HEK293 (cell line): ENCODE measurements at regions not wholly inside any gene's neighbourhood (a gene's known extent, or its start where the extent isn't known, plus 50 kb on each side); places are given as distances from the start of the nearest gene placed in this dataset.

Source experiments
- CTCF ChIA-PET: fragments of 350-600 bp; formaldehyde crosslinking; extraction: SDS; loops from one replicate; lab custom pipeline; 2021; ENCODE audit warnings: antibody characterized with exemption; lab: Yijun Ruan, JAX
- POLR2A ChIA-PET: fragments of 300-600 bp; formaldehyde crosslinking; extraction: SDS; loops from one replicate; lab custom pipeline; 2020; ENCODE audit warnings: antibody characterized with exemption, inconsistent platforms; lab: Yijun Ruan, JAX
- H3K27ac ChIP-seq: fragments of 200-500 bp; sonication (Bioruptor generic); 2 replicates; pipeline ENCODE4 v1.5.1; 2014; ENCODE audit warnings: low read depth, low read length, control low read depth, inconsistent platforms; ENCODE audit errors: extremely low read depth
- H3K36me3 ChIP-seq, 2 experiments: fragments of 200-500 bp in 1 of 2; sonication (Bioruptor generic) in 1 of 2; 1 replicate in 1 of 2; 2 replicates in 1 of 2; pipeline ENCODE4 v1.5.1; 2014 to 2017; ENCODE audit warnings: inconsistent platforms in 2 of 2, low read length in 2 of 2; ENCODE audit not compliant: control insufficient read depth in 2 of 2, insufficient read depth in 1 of 2
- H3K4me1 ChIP-seq: fragments of 200-500 bp; sonication (Bioruptor generic); 2 replicates; pipeline ENCODE4 v1.5.1; 2014; ENCODE audit warnings: mild to moderate bottlenecking, low read length, inconsistent platforms; ENCODE audit not compliant: control insufficient read depth, insufficient read depth
- H3K4me3 ChIP-seq: 2 replicates; pipeline ENCODE4 v1.5.1; 2011; ENCODE audit warnings: low read depth, mild to moderate bottlenecking, control low read depth, low read length, moderate library complexity
- H3K9me3 ChIP-seq: fragments of 200-500 bp; sonication (Bioruptor generic); 2 replicates; pipeline ENCODE4 v1.5.1; 2014; ENCODE audit warnings: low read depth, low read length, inconsistent platforms; ENCODE audit not compliant: control insufficient read depth, insufficient read depth
- FEZF1 ChIP-seq: fragments of 450-650 bp; formaldehyde crosslinking; IDR thresholded peaks from 2 replicates; pipeline ENCODE4 v1.5.1; 2016; ENCODE audit warnings: missing biosample characterization, missing genetic modification characterization
- GLIS1 ChIP-seq: fragments of 450-650 bp; formaldehyde crosslinking; IDR thresholded peaks from 2 replicates; pipeline ENCODE4 v1.5.1; 2016; ENCODE audit warnings: missing biosample characterization, missing genetic modification characterization
- HOXA7 ChIP-seq: sonication (generic); formaldehyde crosslinking; IDR thresholded peaks from 2 replicates; pipeline ENCODE4 v1.8.1; 2022; ENCODE audit warnings: missing genetic modification reagents, borderline replicate concordance
- INSM2 ChIP-seq: fragments of 450-650 bp; formaldehyde crosslinking; IDR thresholded peaks from 2 replicates; pipeline ENCODE4 v1.5.1; 2016; ENCODE audit warnings: missing biosample characterization, missing genetic modification characterization
- YY1 ChIP-seq: fragments of 450-650 bp; formaldehyde crosslinking; IDR thresholded peaks from 2 replicates; pipeline ENCODE4 v1.5.1; 2018; ENCODE audit warnings: missing biosample characterization, missing genetic modification characterization
- ZBTB20 ChIP-seq: fragments of 450-650 bp; formaldehyde crosslinking; IDR thresholded peaks from 2 replicates; pipeline ENCODE4 v1.5.1; 2016; ENCODE audit warnings: missing biosample characterization, missing genetic modification characterization
- ZNF132 ChIP-seq: fragments of 450-650 bp; formaldehyde crosslinking; IDR thresholded peaks from 2 replicates; pipeline ENCODE4 v1.5.1; 2017; ENCODE audit warnings: missing biosample characterization, missing genetic modification characterization, borderline replicate concordance
- ZNF157 ChIP-seq: fragments of 450-650 bp; formaldehyde crosslinking; IDR thresholded peaks from 2 replicates; pipeline ENCODE4 v1.5.1; 2016; ENCODE audit warnings: missing biosample characterization, missing genetic modification characterization
- ZNF24 ChIP-seq: fragments of 450-650 bp; formaldehyde crosslinking; IDR thresholded peaks from 2 replicates; pipeline ENCODE4 v1.5.1; 2016; ENCODE audit warnings: missing biosample characterization, missing genetic modification characterization
- ZNF302 ChIP-seq: fragments of 450-650 bp; formaldehyde crosslinking; IDR thresholded peaks from 2 replicates; pipeline ENCODE4 v1.5.1; 2016; ENCODE audit warnings: missing biosample characterization, missing genetic modification characterization, low read depth
- ZNF391 ChIP-seq: fragments of 450-650 bp; formaldehyde crosslinking; IDR thresholded peaks from 2 replicates; pipeline ENCODE4 v1.5.1; 2016; ENCODE audit warnings: low read depth, missing biosample characterization, missing genetic modification characterization, borderline replicate concordance
- ZNF473 ChIP-seq: fragments of 450-650 bp; formaldehyde crosslinking; IDR thresholded peaks from 2 replicates; pipeline ENCODE4 v1.5.1; 2017; ENCODE audit warnings: missing biosample characterization, missing genetic modification characterization
- ZNF585B ChIP-seq: fragments of 450-650 bp; formaldehyde crosslinking; IDR thresholded peaks from 2 replicates; pipeline ENCODE4 v1.5.1; 2016; ENCODE audit warnings: missing biosample characterization, missing genetic modification characterization
- ZNF654 ChIP-seq: fragments of 450-650 bp; formaldehyde crosslinking; IDR thresholded peaks from 2 replicates; pipeline ENCODE4 v1.5.1; 2016; ENCODE audit warnings: low read depth, missing biosample characterization, missing genetic modification characterization
- ZNF707 ChIP-seq: fragments of 450-650 bp; formaldehyde crosslinking; IDR thresholded peaks from 2 replicates; pipeline ENCODE4 v1.5.1; 2016; ENCODE audit warnings: missing biosample characterization, missing genetic modification characterization
- ZNF768 ChIP-seq: fragments of 450-650 bp; formaldehyde crosslinking; IDR thresholded peaks from 2 replicates; pipeline ENCODE4 v1.5.1; 2018; ENCODE audit warnings: missing biosample characterization, mild to moderate bottlenecking, missing genetic modification characterization
- ZNF843 ChIP-seq: fragments of 450-650 bp; formaldehyde crosslinking; IDR thresholded peaks from 2 replicates; pipeline ENCODE4 v1.5.1; 2016; ENCODE audit warnings: missing biosample characterization, missing genetic modification characterization
- TF ChIP-seq, protein P1 (sequence below): fragments of 450-650 bp; formaldehyde crosslinking; IDR thresholded peaks from 2 replicates; pipeline ENCODE4 v1.5.1; 2016; ENCODE audit warnings: missing biosample characterization, missing genetic modification characterization
- TF ChIP-seq, protein P2 (sequence below): fragments of 450-650 bp; formaldehyde crosslinking; IDR thresholded peaks from 2 replicates; pipeline ENCODE4 v1.5.1; 2016; ENCODE audit warnings: missing biosample characterization, missing genetic modification characterization
- TF ChIP-seq, protein P3 (sequence below): fragments of 450-650 bp; formaldehyde crosslinking; IDR thresholded peaks from 2 replicates; pipeline ENCODE4; 2016; ENCODE audit warnings: missing biosample characterization, missing genetic modification characterization
- TF ChIP-seq, protein P4 (sequence below): fragments of 450-650 bp; formaldehyde crosslinking; IDR thresholded peaks from 2 replicates; pipeline ENCODE4 v1.5.1; 2016; ENCODE audit warnings: missing biosample characterization, missing genetic modification characterization

- TF ChIP-seq, protein P1, sequence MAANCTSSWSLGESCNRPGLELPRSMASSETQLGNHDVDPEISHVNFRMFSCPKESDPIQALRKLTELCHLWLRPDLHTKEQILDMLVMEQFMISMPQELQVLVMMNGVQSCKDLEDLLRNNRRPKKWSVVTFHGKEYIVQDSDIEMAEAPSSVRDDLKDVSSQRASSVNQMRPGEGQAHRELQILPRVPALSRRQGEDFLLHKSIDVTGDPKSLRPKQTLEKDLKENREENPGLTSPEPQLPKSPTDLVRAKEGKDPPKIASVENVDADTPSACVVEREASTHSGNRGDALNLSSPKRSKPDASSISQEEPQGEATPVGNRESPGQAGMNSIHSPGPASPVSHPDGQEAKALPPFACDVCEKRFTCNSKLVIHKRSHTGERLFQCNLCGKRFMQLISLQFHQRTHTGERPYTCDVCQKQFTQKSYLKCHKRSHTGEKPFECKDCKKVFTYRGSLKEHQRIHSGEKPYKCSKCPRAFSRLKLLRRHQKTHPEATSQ (tag by site-specific recombination): no peak
Observed at GRCh38 chr11:36930256-36930655, 332.2 kb upstream of the RAG2 start (continued).

- Histone ChIP-seq H3K9me3 (no peaks in the 10 kb centered on the region), H3K4me1 (no peaks in the 10 kb centered on the region), H3K4me3 (no peak overlapping the region), H3K36me3 (no peaks in the 10 kb centered on the region), H3K27ac (no peak overlapping the region)
- ChIA-PET POLR2A (no interaction called here), CTCF (interaction anchor here (0.7 kb wide), 1 partner anchor 76 kb away, joined by 3 read pairs; no protein-coding TSS in a partner anchor)
- TF ChIP-seq INSM2 (no peak), GLIS1 (no peak), HOXA7 (no peak), ZNF157 (no peak), ZNF707 (tag by site-specific recombination) (no peak), ZNF585B (tag by site-specific recombination) (no peak), ZNF302 (tag by site-specific recombination) (no peak), ZNF473 (tag by site-specific recombination) (no peak)
- TF ChIP-seq, protein P2, sequence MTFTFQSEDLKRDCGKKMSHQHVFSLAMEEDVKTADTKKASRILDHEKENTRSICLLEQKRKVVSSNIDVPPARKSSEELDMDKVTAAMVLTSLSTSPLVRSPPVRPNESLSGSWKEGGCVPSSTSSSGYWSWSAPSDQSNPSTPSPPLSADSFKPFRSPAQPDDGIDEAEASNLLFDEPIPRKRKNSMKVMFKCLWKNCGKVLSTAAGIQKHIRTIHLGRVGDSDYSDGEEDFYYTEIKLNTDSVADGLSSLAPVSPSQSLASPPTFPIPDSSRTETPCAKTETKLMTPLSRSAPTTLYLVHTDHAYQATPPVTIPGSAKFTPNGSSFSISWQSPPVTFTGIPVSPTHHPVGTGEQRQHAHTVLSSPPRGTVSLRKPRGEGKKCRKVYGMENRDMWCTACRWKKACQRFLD (tag by site-specific recombination): no peak
Observed at GRCh38 chr11:36929401-36929800, 331.4 kb upstream of the RAG2 start.

- ChIA-PET POLR2A (no interaction called here), CTCF (no interaction called here)
Observed at GRCh38 chr11:36928621-36929020, 330.6 kb upstream of the RAG2 start.

GRCh38 chr11:36899800-36900199 lies 301.8 kb upstream of the RAG2 start:
- ChIA-PET POLR2A (no interaction called here), CTCF (interaction anchor here (0.7 kb wide), 1 partner anchor 1664 kb away, joined by 3 read pairs; no protein-coding TSS in a partner anchor)
- no peaks in the 10 kb centered on the region for H3K9me3 ChIP-seq
- no peak for TF ChIP-seq ZNF654 (tag by site-specific recombination)
- no peak for TF ChIP-seq ZNF132 (tag by site-specific recombination)
- TF ChIP-seq ZNF24: no peak
- TF ChIP-seq, protein P3, sequence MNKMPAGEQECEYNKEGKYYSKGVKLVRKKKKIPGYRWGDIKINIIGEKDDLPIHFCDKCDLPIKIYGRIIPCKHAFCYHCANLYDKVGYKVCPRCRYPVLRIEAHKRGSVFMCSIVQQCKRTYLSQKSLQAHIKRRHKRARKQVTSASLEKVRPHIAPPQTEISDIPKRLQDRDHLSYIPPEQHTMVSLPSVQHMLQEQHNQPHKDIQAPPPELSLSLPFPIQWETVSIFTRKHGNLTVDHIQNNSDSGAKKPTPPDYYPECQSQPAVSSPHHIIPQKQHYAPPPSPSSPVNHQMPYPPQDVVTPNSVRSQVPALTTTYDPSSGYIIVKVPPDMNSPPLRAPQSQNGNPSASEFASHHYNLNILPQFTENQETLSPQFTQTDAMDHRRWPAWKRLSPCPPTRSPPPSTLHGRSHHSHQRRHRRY (tag by site-specific recombination): no peak
- no peak for TF ChIP-seq ZBTB20
- no peak for TF ChIP-seq YY1 (tag by site-specific recombination)
- TF ChIP-seq ZNF768: no peak
- TF ChIP-seq, protein P4, sequence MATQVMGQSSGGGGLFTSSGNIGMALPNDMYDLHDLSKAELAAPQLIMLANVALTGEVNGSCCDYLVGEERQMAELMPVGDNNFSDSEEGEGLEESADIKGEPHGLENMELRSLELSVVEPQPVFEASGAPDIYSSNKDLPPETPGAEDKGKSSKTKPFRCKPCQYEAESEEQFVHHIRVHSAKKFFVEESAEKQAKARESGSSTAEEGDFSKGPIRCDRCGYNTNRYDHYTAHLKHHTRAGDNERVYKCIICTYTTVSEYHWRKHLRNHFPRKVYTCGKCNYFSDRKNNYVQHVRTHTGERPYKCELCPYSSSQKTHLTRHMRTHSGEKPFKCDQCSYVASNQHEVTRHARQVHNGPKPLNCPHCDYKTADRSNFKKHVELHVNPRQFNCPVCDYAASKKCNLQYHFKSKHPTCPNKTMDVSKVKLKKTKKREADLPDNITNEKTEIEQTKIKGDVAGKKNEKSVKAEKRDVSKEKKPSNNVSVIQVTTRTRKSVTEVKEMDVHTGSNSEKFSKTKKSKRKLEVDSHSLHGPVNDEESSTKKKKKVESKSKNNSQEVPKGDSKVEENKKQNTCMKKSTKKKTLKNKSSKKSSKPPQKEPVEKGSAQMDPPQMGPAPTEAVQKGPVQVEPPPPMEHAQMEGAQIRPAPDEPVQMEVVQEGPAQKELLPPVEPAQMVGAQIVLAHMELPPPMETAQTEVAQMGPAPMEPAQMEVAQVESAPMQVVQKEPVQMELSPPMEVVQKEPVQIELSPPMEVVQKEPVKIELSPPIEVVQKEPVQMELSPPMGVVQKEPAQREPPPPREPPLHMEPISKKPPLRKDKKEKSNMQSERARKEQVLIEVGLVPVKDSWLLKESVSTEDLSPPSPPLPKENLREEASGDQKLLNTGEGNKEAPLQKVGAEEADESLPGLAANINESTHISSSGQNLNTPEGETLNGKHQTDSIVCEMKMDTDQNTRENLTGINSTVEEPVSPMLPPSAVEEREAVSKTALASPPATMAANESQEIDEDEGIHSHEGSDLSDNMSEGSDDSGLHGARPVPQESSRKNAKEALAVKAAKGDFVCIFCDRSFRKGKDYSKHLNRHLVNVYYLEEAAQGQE: no peak
- H3K4me3 ChIP-seq: no peak overlapping the region
- no peak overlapping the region for H3K27ac ChIP-seq
- no peaks in the 10 kb centered on the region for H3K4me1 ChIP-seq
- H3K36me3 ChIP-seq: no peaks in the 10 kb centered on the region

More at GRCh38 chr11:36928621-36929020, 330.6 kb upstream of the RAG2 start:
- no peaks in the 10 kb centered on the region for H3K9me3 ChIP-seq
- H3K27ac ChIP-seq: no peak overlapping the region
- no peaks in the 10 kb centered on the region for H3K36me3 ChIP-seq
- H3K4me1 ChIP-seq: no peaks in the 10 kb centered on the region
- TF ChIP-seq ZNF391 (tag by site-specific recombination) (no peak), FEZF1 (tag by site-specific recombination) (no peak), ZNF843 (tag by site-specific recombination) (no peak)
- TF ChIP-seq, all 188 proteins: peak for 0
- no peak overlapping the region for H3K4me3 ChIP-seq
